OCI-LY3 (cell line): ENCODE measurements at regions not wholly inside any gene's neighbourhood (a gene's known extent, or its start where the extent isn't known, plus 50 kb on each side); places are given as distances from the start of the nearest gene placed in this dataset.

Experiments used
- H2AFZ ChIP-seq: fragments of 200-600, 300-600 bp; shearing (Covaris generic); 2 replicates; pipeline ENCODE4 v1.6.0; 2014; ENCODE audit warnings: antibody characterized with exemption, low read depth, low read length
- H3K27ac ChIP-seq: fragments of 200-600, 300-600 bp; sonication (generic); 2 replicates; pipeline ENCODE4 v1.5.1; 2014; ENCODE audit warnings: mild to moderate bottlenecking, low read length, moderate library complexity, mixed read lengths
- H3K27me3 ChIP-seq: fragments of 200-600, 300-600 bp; sonication (generic); 2 replicates; pipeline ENCODE4 v1.6.1; 2014; ENCODE audit warnings: low read depth, low read length, mixed read lengths
- H3K36me3 ChIP-seq: fragments of 200-600, 300-600 bp; sonication (generic); replicated peaks from 2 replicates; pipeline ENCODE3; 2014; ENCODE audit warnings: low read depth, low read length, mixed read lengths
- H3K4me1 ChIP-seq: fragments of 300-600, 200-600 bp; sonication (generic); 2 replicates; pipeline ENCODE4 v1.6.1; 2014; ENCODE audit warnings: low read length, mixed read lengths
- H3K4me2 ChIP-seq: fragments of 200-600, 300-600 bp; sonication (generic); 2 replicates; pipeline ENCODE4 v1.6.1; 2014; ENCODE audit warnings: low read length, mixed read lengths
- H3K4me3 ChIP-seq: fragments of 300-600, 200-600 bp; sonication (generic); 2 replicates; pipeline ENCODE4 v1.5.1; 2014; ENCODE audit warnings: antibody characterized with exemption, mild to moderate bottlenecking, low read length, moderate library complexity
- H3K79me2 ChIP-seq: fragments of 300-600, 200-600 bp; shearing (Covaris generic); 2 replicates; pipeline ENCODE4 v1.6.1; 2014; ENCODE audit warnings: mild to moderate bottlenecking, low read length, mixed read lengths
- H3K9ac ChIP-seq: fragments of 300-600, 200-600 bp; shearing (Covaris generic); 2 replicates; pipeline ENCODE4 v1.6.0; 2014; ENCODE audit warnings: mild to moderate bottlenecking, low read length, moderate library complexity
- H3K9me3 ChIP-seq: fragments of 200-600, 300-600 bp; shearing (Covaris generic); 2 replicates; pipeline ENCODE4 v1.6.1; 2014; ENCODE audit warnings: low read length, mixed read lengths; ENCODE audit not compliant: insufficient read depth
- H4K20me1 ChIP-seq: fragments of 200-600, 300-600 bp; sonication (generic); 2 replicates; pipeline ENCODE4 v1.6.1; 2016; ENCODE audit warnings: low read length, mixed read lengths; ENCODE audit not compliant: insufficient read depth
- CTCF ChIP-seq: fragments of 200-600, 300-600 bp; sonication (generic); IDR thresholded peaks from 2 replicates; pipeline ENCODE4 v1.5.1; 2014; ENCODE audit warnings: antibody characterized with exemption, low read length, low read depth
- EZH2phosphoT487 ChIP-seq: fragments of 200-600 bp; shearing (Covaris generic); IDR thresholded peaks from 2 replicates; pipeline ENCODE4 v1.6.1; 2018; ENCODE audit warnings: antibody characterized with exemption, mixed run types, low read depth

DNA sequence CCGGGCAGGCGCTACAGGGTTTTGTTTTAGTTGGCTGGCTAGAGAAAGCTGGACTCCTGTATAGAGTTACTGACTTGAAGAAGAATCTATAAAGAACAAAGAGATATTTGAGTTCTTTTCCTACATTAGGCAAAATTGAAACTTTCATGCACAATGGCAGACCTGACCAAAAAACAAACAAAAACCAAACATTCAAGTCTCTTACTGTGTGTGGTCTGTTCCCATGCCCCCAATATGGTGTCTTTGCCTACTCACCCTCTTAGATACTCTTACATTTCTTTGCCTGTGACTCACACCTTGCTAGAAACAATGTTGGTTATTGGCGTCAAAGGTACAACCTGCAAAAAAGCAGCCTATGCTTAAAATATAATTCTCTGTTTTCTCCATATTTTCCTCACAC is 109.5 kb upstream of the TMC3 start:
- TF ChIP-seq EZH2phosphoT487 (no peak), CTCF (no peak)
- H4K20me1 ChIP-seq, result no peaks in the 10 kb centered on the region

GRCh38 chr15:81481346-81481745 is 107.3 kb upstream of the TMC3 start:
- Histone ChIP-seq H3K36me3 (no peaks in the 10 kb centered on the region), H2AFZ (no peak overlapping the region), H3K4me2 (no peak overlapping the region), H3K79me2 (no peaks in the 10 kb centered on the region), H3K27me3 (peaks cover 25% of the 10 kb centered on the region; the same call in 1 of the 2 replicates), H3K4me1 (no peaks in the 10 kb centered on the region), H3K4me3 (no peak overlapping the region), H3K9me3 (no peaks in the 10 kb centered on the region), H4K20me1 (no peaks in the 10 kb centered on the region), H3K9ac (no peak overlapping the region), H3K27ac (no peak overlapping the region)
- no peak for TF ChIP-seq EZH2phosphoT487

More for the DNA sequence above, 109.5 kb upstream of the TMC3 start:
- Histone ChIP-seq H3K4me2 (no peak overlapping the region), H3K9ac (no peak overlapping the region), H3K9me3 (no peaks in the 10 kb centered on the region), H3K36me3 (no peaks in the 10 kb centered on the region), H3K27ac (no peak overlapping the region), H3K4me3 (no peak overlapping the region), H2AFZ (no peak overlapping the region), H3K27me3 (peaks cover 19% of the 10 kb centered on the region; the same call in 1 of the 2 replicates), H3K4me1 (no peaks in the 10 kb centered on the region), H3K79me2 (no peaks in the 10 kb centered on the region)

- no peaks in the 10 kb centered on the region for H3K4me1 ChIP-seq
- no peak overlapping the region for H3K27ac ChIP-seq
- no peaks in the 10 kb centered on the region for H3K36me3 ChIP-seq
- peaks cover 25% of the 10 kb centered on the region; the same call in 1 of the 2 replicates for H3K27me3 ChIP-seq
- no peaks in the 10 kb centered on the region for H4K20me1 ChIP-seq
- TF ChIP-seq EZH2phosphoT487 (no peak), CTCF (peak; percentile 96)
- no peak overlapping the region for H2AFZ ChIP-seq
- no peak overlapping the region for H3K9ac ChIP-seq
- H3K9me3 ChIP-seq, result no peaks in the 10 kb centered on the region
- H3K4me3 ChIP-seq, result no peak overlapping the region
- H3K4me2 ChIP-seq, result no peak overlapping the region
- no peaks in the 10 kb centered on the region for H3K79me2 ChIP-seq
These were observed 106.6 kb upstream of the TMC3 start for GRCh38 chr15:81480645-81481053.

GRCh38 chr15:81478354-81478753 is 104.3 kb upstream of the TMC3 start:
- Histone ChIP-seq H3K9ac (no peak overlapping the region), H3K4me3 (no peak overlapping the region), H4K20me1 (no peaks in the 10 kb centered on the region), H3K27ac (no peak overlapping the region), H3K4me1 (no peaks in the 10 kb centered on the region), H3K36me3 (no peaks in the 10 kb centered on the region), H3K27me3 (peaks cover 29% of the 10 kb centered on the region; the same call in 1 of the 2 replicates), H3K4me2 (no peak overlapping the region), H3K79me2 (no peaks in the 10 kb centered on the region), H3K9me3 (no peaks in the 10 kb centered on the region), H2AFZ (no peak overlapping the region)
- TF ChIP-seq CTCF, result no peak
- TF ChIP-seq EZH2phosphoT487, result no peak
